ENCODE measurements at regions not wholly inside any gene's neighbourhood (a gene's known extent, or its start where the extent isn't known, plus 50 kb on each side); places are given as distances from the start of the nearest gene placed in this dataset.

GRCh38 chr4:26069218-26069617 is 155.2 kb downstream of the SMIM20 start:
- FAIRE-seq (no peak), DNase-seq (ENCODE audit: low read depth in 1 of 2, low spot score in 1 of 2) (peak in 1 of 2 experiments; percentile 9), ATAC-seq (peak in 1 of 2 experiments; percentile 70; a peak in 3 of 6 replicates)
- Histone ChIP-seq H3K4me1 (no peaks in the 10 kb centered on the region), H3K4me3 (no peak overlapping the region), H3K27ac (no peak overlapping the region), H3K4me2 (no peak overlapping the region), H3K9me3 (no peaks in the 10 kb centered on the region)
- CTCF ChIA-PET = interaction anchor here (1.0 kb wide), 1 partner anchor 347 kb away, joined by 3 read pairs; no protein-coding TSS in a partner anchor
- POLR2A ChIA-PET = interaction anchor here (0.6 kb wide), 1 partner anchor 250 kb away, joined by 3 read pairs; no protein-coding TSS in a partner anchor
- TF ChIP-seq CBX8 (IDR thresholded peaks at IDR 0.05) (no peak), ATOH8 (CRISPR knock-in tag; IDR thresholded peaks at IDR 0.05; ENCODE audit: low read depth) (no peak), RAD21 (conservative IDR thresholded peaks at IDR 0.05 in 1 of 2, IDR thresholded peaks at IDR 0.05 in 1 of 2) (peak in 1 of 2 experiments; percentile 15; a peak in 1 of 5 replicates), CTCF (IDR thresholded peaks at IDR 0.05) (peak; percentile 15; the same call in 1 of the 3 replicates)
- WGBS (ENCODE audit: missing lambda C conversion rate) = 54% methylated on average over 4 of the region's 4 CpGs

- DNase-seq (ENCODE audit: low read depth in 1 of 2, low spot score in 1 of 2) (no peak), FAIRE-seq (no peak), ATAC-seq (no peak)
- 70% methylated on average over 3 of the region's 3 CpGs for whole genome bisulfite sequencing (ENCODE audit: missing lambda C conversion rate)
- CTCF ChIA-PET = interaction anchor here (1.7 kb wide), 1 partner anchor 11 kb away, joined by 7 read pairs; no protein-coding TSS in a partner anchor
- Histone ChIP-seq H3K4me3 (no peak overlapping the region), H3K4me1 (no peaks in the 10 kb centered on the region), H3K27ac (no peak overlapping the region), H3K4me2 (no peak overlapping the region), H3K9me3 (0 out of 3 replicates have a peak, but pooled peaks cover 3% of the 10 kb centered on the region)
- no peak for TF ChIP-seq E2F6 (IDR thresholded peaks at IDR 0.05; ENCODE audit: borderline replicate concordance, low read depth)
- TF ChIP-seq POLR2AphosphoS2 (conservative IDR thresholded peaks at IDR 0.05; ENCODE audit: low read length) = no peak
- TF ChIP-seq CHD2 (IDR thresholded peaks at IDR 0.05; ENCODE audit: low read length, partially characterized antibody) = no peak
- no peak for TF ChIP-seq RCOR1 (IDR thresholded peaks at IDR 0.05; ENCODE audit: low read depth, low read length)
- no peak for TF ChIP-seq KDM5A (IDR thresholded peaks at IDR 0.05)
- no peak for TF ChIP-seq PBX3 (IDR thresholded peaks at IDR 0.05)
- no peak for TF ChIP-seq CEBPB (IDR thresholded peaks at IDR 0.05)
- no peak for TF ChIP-seq RNF2 (IDR thresholded peaks at IDR 0.05; ENCODE audit: borderline replicate concordance, low read depth)
- TF ChIP-seq EP300 (IDR thresholded peaks at IDR 0.05) = no peak
- no peak for TF ChIP-seq PHF8 (IDR thresholded peaks at IDR 0.05; ENCODE audit: borderline replicate concordance, low read depth)
- TF ChIP-seq JUN (IDR thresholded peaks at IDR 0.05) = no peak
- TF ChIP-seq USF2 (IDR thresholded peaks at IDR 0.05) = no peak
- TF ChIP-seq EHF (CRISPR knock-in tag; IDR thresholded peaks at IDR 0.05) = no peak
- no peak for TF ChIP-seq RARB (CRISPR knock-in tag; IDR thresholded peaks at IDR 0.05)
- TF ChIP-seq BCL3 (IDR thresholded peaks at IDR 0.05) = no peak
- no peak for TF ChIP-seq MAFK (IDR thresholded peaks at IDR 0.05; ENCODE audit: partially characterized antibody)
- no peak for TF ChIP-seq ZSCAN20 (CRISPR knock-in tag; IDR thresholded peaks at IDR 0.05)
- POLR2A ChIA-PET = no interaction called here
Measured at GRCh38 chr4:26071688-26072087, 157.7 kb downstream of the SMIM20 start.
